Effector memory CD8-positive, alpha-beta T cell (primary cell): ENCODE measurements at regions not wholly inside any gene's neighbourhood (a gene's known extent, or its start where the extent isn't known, plus 50 kb on each side); places are given as distances from the start of the nearest gene placed in this dataset.

ENCODE experiments used
- ATAC-seq: fragments of 150-1000 bp; cut with Tn5 transposase; replicated peaks from 2 replicates; pipeline ENCODE4 v1.10.0; 2021; ENCODE audit warnings: mild to moderate bottlenecking, moderate library complexity
- DNase-seq, 3 experiments: peaks; one replicate each; pipeline ENCODE4 v3.0.0; 2021
- H3K27ac Mint-ChIP-seq, 2 donors: one replicate each; pipeline ENCODE4 v1.8.0; 2022; ENCODE audit warnings: mild to moderate bottlenecking in 2 of 2, mixed read lengths in 2 of 2, moderate library complexity in 2 of 2
- H3K27me3 Mint-ChIP-seq, 2 donors: one replicate each; pipeline ENCODE4 v1.8.0; 2022; ENCODE audit warnings: mixed read lengths in 2 of 2
- H3K36me3 Mint-ChIP-seq: one replicate; pipeline ENCODE4 v1.8.0; 2022; ENCODE audit warnings: mild to moderate bottlenecking, moderate library complexity, mixed read lengths; ENCODE audit not compliant: insufficient read depth
- H3K4me1 Mint-ChIP-seq, 2 donors: one replicate each; pipeline ENCODE4 v1.8.0; 2022; ENCODE audit warnings: low read depth in 2 of 2, mixed read lengths in 2 of 2
- H3K4me3 Mint-ChIP-seq, 2 donors: one replicate each; pipeline ENCODE4 v1.8.0; 2022; ENCODE audit warnings: mild to moderate bottlenecking in 2 of 2, mixed read lengths in 2 of 2, moderate library complexity in 2 of 2
- H3K9me3 Mint-ChIP-seq, 2 donors: one replicate each; pipeline ENCODE4 v1.8.0; 2022; ENCODE audit warnings: mixed read lengths in 2 of 2

DNA sequence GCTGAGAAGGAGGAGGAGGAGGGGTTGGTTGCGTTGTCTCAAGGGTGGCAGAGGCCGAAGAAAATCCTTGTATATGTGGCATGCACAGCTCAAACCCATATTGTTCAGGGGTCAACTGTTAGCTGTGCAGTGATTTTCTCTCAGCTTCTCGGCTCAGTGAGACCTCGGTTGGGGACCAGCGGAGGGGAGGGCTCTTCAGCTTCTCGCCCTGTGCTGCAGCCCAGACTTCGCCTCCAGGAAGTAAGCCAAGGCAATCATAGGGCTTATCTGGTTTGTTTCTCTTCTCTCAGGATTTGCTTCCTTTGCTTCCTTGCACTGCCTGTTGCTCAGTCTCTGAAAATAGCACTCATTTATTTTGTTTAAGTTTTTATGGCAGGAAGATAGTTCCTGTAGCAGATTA is 85.5 kb downstream of the SOWAHC start:
- Mint-ChIP-seq H3K36me3 (no peaks in the 10 kb centered on the region), H3K27me3 (peaks cover 52 to 63% of the 10 kb centered on the region in 2 donors), H3K9me3 (no peaks in the 10 kb centered on the region), H3K27ac (no peak overlapping the region), H3K4me3 (no peak overlapping the region), H3K4me1 (no peaks in the 10 kb centered on the region)
- DNase-seq (no peak), ATAC-seq (no peak)

DNA sequence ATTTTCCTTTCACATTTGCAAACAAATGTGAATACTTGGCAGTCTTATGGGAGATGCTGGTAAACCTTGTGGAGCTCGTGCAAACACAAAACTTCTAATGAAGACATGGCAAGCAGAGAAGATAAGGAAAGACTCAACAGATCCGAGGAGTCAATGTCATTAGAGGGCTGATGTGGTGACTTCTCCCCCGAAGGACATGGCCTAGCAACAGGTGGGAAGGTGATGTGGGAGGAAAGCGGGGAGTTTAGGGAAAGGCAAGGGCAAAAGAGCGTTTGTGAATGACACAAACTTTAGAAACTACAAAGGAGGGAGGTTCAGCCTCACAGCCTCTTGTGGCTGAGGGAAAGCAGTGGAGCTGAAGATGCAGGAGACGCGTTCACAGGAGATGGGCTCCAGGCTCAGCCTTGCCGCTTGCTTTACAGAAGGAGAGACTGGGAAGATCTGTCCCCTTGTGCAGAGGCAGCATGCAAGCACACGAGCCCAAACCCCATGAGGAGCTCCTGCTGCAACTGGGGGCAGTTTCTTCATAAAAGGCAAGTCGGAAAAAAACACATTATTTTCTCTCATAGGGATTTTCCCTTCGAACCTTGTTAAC is 86.6 kb downstream of the SOWAHC start:
- ATAC-seq (no peak), DNase-seq (no peak)
- H3K4me1 Mint-ChIP-seq = no peaks in the 10 kb centered on the region
- H3K27me3 Mint-ChIP-seq = peaks cover 43 to 55% of the 10 kb centered on the region in 2 donors
- no peak overlapping the region for H3K27ac Mint-ChIP-seq
- H3K36me3 Mint-ChIP-seq = no peaks in the 10 kb centered on the region
- no peak overlapping the region for H3K4me3 Mint-ChIP-seq
- no peaks in the 10 kb centered on the region for H3K9me3 Mint-ChIP-seq

DNA sequence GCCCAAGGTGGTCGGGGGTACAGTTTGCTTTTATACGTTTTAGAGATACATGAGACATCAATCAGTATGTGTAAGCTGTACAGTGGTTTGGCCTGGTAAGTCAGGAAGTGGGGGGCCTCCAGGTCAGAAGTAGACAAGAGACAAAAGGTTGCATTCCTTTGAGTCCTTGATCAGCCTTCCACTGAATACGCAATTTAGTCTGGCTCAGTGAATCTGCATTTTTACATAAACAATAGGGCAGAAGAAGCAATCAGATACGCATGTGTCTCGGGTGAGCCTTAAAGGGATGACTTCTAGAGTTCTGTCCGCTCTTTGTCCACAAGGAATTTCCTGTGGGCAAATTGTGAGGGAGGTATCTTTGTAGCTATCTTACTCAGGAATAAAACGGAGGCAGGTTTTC is 87.2 kb downstream of the SOWAHC start:
- DNase-seq (no peak), ATAC-seq (no peak)
- Mint-ChIP-seq H3K4me3 (no peak overlapping the region), H3K4me1 (no peaks in the 10 kb centered on the region), H3K36me3 (no peaks in the 10 kb centered on the region), H3K27ac (no peak overlapping the region), H3K9me3 (no peaks in the 10 kb centered on the region), H3K27me3 (peaks cover 43 to 55% of the 10 kb centered on the region in 2 donors)

DNA sequence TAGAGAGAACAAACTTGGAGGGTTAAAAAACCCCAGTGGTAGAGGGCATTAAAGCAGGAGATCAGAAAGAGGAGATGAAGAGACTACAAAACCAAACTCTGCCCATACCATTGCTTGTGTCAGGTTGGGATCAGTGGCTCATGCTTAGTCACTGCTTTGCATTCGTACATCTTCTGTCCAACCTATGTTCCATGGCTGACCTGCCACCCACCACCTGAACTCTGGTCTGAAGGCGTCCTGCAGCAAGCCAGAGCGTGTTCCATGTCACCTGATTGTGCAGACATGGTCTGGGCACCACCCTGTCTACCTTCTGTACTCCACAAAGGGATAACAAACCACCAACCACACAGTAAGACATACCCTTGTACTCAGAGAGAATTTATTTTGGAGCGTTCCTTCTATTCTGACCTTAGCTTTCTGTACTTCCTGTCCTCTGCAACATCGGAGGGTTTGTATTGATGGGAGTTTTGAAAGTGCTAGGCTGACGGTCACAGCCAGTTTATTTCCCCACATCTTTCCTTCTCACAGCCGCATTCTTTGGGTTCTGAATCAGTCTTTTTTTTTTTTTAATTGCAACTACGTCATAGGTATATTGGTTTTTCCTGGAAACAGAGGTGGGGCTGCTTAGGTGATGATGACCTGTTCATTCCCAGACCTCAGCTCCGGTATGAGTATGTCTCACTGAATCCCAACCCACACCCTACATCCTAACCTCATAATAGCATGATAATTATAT is 88.3 kb downstream of the SOWAHC start:
- Mint-ChIP-seq H3K4me1 (no peaks in the 10 kb centered on the region), H3K36me3 (no peaks in the 10 kb centered on the region), H3K27ac (no peak overlapping the region), H3K9me3 (no peaks in the 10 kb centered on the region), H3K4me3 (no peak overlapping the region), H3K27me3 (peaks cover 43 to 58% of the 10 kb centered on the region in 2 donors)
- no peak for ATAC-seq
- DNase-seq = no peak

DNA sequence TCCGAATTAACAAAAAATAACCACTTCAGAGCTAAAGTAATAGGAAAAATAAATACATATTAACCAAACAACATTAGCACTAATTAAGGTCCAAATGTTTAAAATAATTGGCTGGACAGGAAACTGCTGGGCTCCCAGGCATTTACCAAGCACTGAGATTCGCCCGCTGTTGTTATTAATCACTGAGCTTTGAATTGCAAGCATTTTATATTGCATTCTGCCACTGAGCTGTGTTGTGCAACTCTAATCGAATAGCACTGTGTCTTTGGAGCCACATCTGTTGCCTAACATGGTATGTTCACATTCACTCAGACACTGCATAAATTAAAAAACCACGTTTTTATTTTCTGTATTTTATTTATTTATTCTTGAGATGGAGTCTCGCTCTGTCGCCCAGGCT is 88.9 kb downstream of the SOWAHC start:
- no peak overlapping the region for H3K27ac Mint-ChIP-seq
- H3K4me3 Mint-ChIP-seq = no peak overlapping the region
- ATAC-seq (no peak), DNase-seq (no peak)
- peaks cover 43 to 58% of the 10 kb centered on the region in 2 donors for H3K27me3 Mint-ChIP-seq
- no peaks in the 10 kb centered on the region for H3K9me3 Mint-ChIP-seq
- H3K4me1 Mint-ChIP-seq = no peaks in the 10 kb centered on the region
- no peaks in the 10 kb centered on the region for H3K36me3 Mint-ChIP-seq

DNA sequence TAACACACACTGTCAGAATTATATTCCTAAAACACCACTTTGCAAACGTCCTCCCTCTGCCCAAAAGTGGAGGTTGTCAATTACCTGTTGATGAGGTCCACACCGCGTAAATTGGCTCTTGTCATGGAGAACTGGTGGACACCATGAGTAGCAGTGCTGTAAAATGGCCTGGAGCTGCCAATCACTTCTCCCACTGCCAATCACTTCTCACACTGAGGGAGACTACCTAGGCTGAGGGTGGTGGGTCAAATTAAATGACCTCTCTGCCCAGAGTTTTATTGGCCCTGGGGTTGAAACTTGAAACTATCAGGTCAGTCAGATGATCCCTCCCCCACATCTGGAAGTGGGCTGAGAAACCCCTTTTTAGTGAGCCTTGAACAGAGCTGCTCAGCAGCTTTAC is 89.6 kb downstream of the SOWAHC start:
- ATAC-seq (no peak), DNase-seq (no peak)
- H3K9me3 Mint-ChIP-seq = no peaks in the 10 kb centered on the region
- H3K27me3 Mint-ChIP-seq = peaks cover 39 to 54% of the 10 kb centered on the region in 2 donors
- H3K27ac Mint-ChIP-seq = no peak overlapping the region
- no peak overlapping the region for H3K4me3 Mint-ChIP-seq
- H3K36me3 Mint-ChIP-seq = no peaks in the 10 kb centered on the region
- no peaks in the 10 kb centered on the region for H3K4me1 Mint-ChIP-seq

DNA sequence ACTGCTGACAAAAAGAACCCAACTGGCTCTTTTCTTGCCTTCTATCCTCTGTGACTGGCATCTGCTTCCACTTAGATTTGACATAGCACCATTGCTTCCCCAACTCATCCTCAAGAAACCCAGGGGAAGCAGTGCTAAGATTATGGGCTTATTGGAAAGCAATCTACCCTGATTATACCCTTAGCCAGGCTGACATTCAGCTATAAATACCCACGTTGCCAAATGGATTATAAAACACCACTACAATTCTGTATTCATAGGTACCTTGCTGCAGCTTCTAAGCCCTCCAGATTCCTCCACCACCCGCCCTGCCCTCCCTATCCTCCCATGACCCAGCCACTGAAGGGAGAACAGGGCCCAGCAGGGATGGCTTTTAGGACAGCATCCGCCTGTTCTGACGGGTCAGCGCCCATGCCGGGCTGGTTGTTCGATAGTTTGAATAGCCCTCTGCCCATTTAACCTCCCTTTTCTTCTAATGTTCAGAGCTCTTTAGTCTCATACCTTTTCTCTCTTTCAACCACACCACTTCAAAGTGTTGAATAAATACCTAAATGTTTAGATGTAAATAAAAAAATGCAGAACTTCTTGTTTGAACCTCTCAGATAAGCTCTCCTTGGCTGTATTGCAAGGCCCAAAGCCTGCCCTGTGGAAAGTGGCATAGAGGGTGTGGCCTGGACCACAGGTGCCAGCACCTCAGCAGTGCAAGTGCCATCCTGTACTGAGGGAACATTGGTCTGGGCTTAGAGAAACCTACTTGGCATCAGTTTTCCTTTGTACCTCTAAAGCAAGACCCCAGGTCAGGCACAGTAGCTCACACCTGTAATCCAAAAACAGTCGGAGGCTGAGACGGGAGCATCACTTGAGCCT is 86.6 kb upstream of the RGPD5 start:
- no peak for DNase-seq
- Mint-ChIP-seq H3K9me3 (no peaks in the 10 kb centered on the region), H3K4me3 (no peak overlapping the region), H3K27me3 (peaks cover 13 to 23% of the 10 kb centered on the region in 2 donors), H3K36me3 (no peaks in the 10 kb centered on the region), H3K4me1 (no peaks in the 10 kb centered on the region), H3K27ac (no peak overlapping the region)
- no peak for ATAC-seq

DNA sequence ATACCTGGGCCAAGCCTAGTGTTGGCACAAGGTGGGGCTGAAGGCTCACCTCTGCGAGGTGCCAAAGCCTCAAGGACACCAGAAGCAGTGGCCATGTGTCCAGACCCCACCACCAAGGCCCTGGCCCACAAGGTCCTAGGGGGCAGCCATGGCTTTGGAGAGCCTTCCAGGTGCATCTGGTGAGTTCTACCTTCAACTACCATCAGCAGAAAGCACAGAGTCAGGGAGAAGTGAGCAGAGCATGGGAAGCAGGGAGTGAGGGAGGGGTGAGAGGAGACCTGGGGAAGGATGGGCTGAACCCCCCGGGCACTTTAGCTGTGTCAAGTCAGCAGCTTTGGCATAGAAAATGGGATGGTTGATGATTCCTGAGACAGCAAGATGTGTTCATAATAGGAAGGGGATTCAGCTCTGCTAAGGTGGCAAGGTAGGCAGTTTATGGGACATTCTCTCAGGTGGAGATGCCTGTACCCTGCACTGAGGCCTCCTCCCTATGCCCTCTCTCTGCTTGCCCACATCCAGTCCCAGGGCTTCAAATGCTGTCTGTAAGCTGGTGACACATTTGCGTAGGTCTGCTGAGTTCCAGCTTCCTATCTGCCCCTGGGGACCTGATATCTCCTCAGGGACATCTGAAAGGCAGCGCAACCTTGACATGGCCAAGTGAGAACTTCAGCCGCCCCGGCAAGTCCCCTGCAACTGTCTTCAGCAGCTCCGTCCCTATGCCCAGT is 83.4 kb upstream of the RGPD5 start:
- Mint-ChIP-seq H3K36me3 (no peaks in the 10 kb centered on the region), H3K4me3 (no peak overlapping the region), H3K27me3 (peaks cover 6 to 17% of the 10 kb centered on the region in 2 donors), H3K9me3 (no peaks in the 10 kb centered on the region), H3K4me1 (no peaks in the 10 kb centered on the region), H3K27ac (no peak overlapping the region)
- ATAC-seq (no peak), DNase-seq (no peak)

DNA sequence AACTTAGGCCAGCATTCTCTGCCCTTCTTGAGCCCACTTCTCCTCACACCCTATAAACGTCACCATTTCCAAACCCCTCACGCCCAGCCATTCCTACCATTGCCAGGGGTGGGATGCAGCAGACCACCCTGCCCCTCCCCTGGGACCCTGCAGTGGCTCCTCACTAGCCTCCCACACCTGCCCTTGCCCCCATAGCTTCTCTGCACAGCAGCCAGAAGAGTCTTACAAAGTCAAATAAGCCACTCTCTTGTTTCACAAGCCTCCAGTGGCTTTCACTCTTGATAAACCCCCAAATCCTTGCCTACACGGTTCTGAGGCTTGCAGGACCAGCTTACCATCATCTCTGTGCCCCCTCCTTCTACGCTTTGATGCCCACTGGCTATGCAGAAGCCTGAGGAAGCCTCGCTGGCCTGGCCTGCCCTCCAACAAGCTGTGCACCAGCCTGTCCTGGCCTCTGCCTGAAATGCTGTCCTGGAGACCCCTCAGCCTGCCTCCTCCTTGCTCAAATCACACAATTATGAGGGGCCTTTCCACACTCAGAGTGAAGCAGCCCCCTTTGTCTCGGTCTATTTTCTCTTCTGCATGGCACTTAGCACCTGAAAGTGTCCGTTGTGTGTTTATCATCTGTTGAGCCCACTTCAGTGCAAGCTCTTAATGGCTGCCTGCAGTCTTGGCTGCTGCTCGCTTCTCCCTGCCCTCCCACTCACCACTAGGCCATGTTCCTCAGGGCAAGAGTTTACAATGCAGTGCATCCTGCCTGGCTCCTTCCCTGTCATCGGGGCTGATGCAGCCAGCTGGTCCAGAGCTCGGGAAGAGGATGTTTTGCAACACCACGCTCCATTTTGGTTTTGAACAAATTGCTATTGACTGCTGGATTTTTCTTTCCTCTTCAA is 82.6 kb upstream of the RGPD5 start:
- ATAC-seq (no peak), DNase-seq (no peak)
- Mint-ChIP-seq H3K4me1 (no peaks in the 10 kb centered on the region), H3K4me3 (no peak overlapping the region), H3K36me3 (no peaks in the 10 kb centered on the region), H3K9me3 (no peaks in the 10 kb centered on the region), H3K27ac (no peak overlapping the region), H3K27me3 (peaks cover 9 to 10% of the 10 kb centered on the region in 2 donors)

DNA sequence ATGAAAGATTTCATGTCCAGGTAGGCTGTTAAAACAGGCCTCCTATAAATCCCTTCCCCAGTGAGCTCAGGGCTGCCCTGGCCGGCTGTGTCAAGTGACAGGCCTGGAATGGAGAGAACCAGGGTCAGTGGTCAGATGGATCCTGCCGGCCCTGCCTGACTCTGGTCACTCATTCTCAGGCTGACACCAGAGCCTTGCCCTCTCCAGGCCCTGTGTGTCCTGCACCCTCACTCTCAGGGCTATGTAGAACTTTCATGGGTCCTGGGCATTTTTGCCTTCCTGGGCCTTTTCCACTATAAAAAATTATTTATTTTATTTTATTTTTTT is 82.0 kb upstream of the RGPD5 start:
- no peak overlapping the region for H3K27ac Mint-ChIP-seq
- H3K4me1 Mint-ChIP-seq = no peaks in the 10 kb centered on the region
- no peaks in the 10 kb centered on the region for H3K9me3 Mint-ChIP-seq
- DNase-seq (no peak), ATAC-seq (no peak)
- no peaks in the 10 kb centered on the region for H3K36me3 Mint-ChIP-seq
- peaks cover 6 to 10% of the 10 kb centered on the region in 2 donors for H3K27me3 Mint-ChIP-seq
- no peak overlapping the region for H3K4me3 Mint-ChIP-seq

DNA sequence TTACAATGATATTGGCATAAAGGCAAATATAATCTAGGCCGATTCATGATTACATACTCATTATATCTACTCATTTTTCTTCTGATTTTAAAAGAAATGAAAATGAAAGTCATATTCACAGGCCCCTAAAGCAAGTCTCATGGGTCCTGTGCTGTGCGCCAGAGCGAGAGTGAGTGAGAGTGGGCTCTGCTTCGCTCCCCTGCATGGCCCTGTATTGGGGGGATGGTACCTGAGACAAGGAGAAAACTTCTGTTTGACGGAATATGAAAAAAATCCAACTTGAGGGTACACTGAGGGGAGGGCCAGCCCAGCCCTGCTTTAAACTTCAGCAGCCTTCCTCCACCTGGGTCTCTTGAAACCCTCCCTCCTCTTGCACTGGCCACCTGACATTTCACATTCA is 81.4 kb upstream of the RGPD5 start:
- no peaks in the 10 kb centered on the region for H3K9me3 Mint-ChIP-seq
- no peak for DNase-seq
- peaks cover 6 to 10% of the 10 kb centered on the region in 2 donors for H3K27me3 Mint-ChIP-seq
- H3K4me1 Mint-ChIP-seq = no peaks in the 10 kb centered on the region
- no peak overlapping the region for H3K4me3 Mint-ChIP-seq
- H3K27ac Mint-ChIP-seq = no peak overlapping the region
- no peaks in the 10 kb centered on the region for H3K36me3 Mint-ChIP-seq
- ATAC-seq = no peak

DNA sequence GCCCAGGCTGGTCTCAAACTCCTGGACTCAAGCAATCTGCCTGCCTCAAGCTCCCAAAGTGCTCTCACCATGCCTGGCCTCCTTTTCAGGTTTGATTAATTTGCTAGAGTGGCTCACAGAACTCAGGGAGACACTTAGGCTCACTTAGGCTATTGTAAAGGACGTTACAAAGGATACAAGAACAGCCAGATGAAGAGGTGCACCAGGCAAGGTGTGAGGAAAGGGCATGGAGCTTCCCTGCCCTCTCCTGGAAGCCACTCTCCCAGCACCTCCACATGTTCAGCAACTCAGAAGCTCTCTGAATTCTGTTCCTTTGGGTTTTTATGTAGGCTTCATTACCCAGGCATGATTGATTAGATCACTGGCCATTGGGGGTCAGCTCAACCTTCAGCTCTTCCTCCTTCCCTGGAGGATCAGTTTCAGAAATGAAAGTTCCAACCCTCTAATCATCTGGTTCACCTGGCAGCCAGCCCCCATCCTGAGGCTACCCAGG is 78.7 kb upstream of the RGPD5 start:
- H3K27me3 Mint-ChIP-seq = peaks cover 0 to 10% of the 10 kb centered on the region in 2 donors
- ATAC-seq (no peak), DNase-seq (no peak)
- no peaks in the 10 kb centered on the region for H3K36me3 Mint-ChIP-seq
- no peaks in the 10 kb centered on the region for H3K4me1 Mint-ChIP-seq
- H3K27ac Mint-ChIP-seq = no peak overlapping the region
- H3K4me3 Mint-ChIP-seq = no peak overlapping the region
- no peaks in the 10 kb centered on the region for H3K9me3 Mint-ChIP-seq
